Stimulated activated CD8-positive, alpha-beta memory T cell treated with anti-CD3 and anti-CD28 coated beads, Interleukin-7, amount 100 ng/mL, for 48 hours (primary cell): ENCODE measurements at regions not wholly inside any gene's neighbourhood (a gene's known extent, or its start where the extent isn't known, plus 50 kb on each side); places are given as distances from the start of the nearest gene placed in this dataset.
"Not testable (repeated sequence)": the region's sequence is repeated elsewhere in the genome, so short reads cannot be mapped to it uniquely, and the experiment has no call there.

Experiments
- DNase-seq, 2 donors: peaks; one replicate each; pipeline ENCODE4 v3.0.0-alpha.2; 2020; ENCODE audit warnings: low read depth in 1 of 2; ENCODE audit errors: extremely low read depth in 1 of 2

DNA sequence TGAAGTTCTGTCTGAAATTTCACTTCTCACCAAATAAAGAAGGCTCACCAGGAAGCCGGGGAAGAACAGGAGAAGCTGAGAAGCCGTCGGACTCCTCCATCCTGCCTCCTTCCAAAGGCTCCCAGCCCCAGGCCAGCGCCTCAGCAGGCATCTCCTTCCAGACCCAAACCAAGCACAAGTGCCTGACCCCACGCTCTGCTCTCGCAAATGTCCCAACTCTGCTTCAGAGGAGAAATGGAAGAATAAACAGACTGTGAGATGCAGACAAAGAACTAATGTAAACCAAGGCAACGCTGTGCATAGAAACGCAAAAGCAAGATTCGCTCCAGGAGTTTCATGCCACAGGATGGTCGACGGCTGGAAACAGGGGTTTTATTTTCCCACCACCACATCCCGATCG is 100.3 kb upstream of the EXOC2 start:
- no peak for DNase-seq

DNA sequence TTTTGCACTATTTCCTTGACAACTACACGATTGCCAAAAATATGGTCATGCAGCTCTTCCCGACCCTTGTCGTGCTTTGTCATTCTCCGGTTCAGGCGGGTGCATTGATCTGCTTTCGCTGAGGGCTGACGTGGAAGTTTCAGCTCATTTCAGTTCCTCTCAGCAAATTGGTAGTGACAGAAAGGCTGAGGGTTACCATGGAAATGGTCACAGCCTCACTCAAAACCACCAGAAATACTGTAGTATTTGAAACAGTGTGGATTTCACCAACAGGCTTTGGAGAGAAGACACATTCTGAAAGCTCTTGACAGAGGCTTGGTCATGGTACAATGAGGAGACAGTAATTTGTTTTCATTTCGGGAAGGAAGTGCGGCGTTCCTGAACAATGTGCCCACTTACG is 99.7 kb upstream of the EXOC2 start:
- DNase-seq: no peak

DNA sequence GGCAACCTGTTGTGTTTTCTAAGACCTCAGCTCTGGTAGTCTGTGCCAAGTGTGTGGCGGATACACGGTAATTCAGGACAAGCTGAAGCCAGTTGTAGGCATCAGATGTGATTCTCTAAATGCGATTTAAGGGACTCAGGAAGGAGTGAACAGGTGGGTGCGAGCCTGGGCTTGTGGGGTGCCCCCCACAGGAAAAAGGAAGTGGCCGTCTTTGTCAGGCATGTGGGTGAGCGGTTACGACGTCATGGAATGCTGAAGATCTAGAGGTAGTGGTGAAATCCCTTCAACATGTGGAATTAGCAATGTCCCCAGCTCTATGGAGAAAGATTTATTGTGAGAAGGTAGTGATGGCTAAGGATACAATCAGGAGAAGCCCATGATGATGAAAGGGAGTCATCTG is 95.1 kb upstream of the EXOC2 start:
- peak; percentile 27 to 47 for DNase-seq

DNA sequence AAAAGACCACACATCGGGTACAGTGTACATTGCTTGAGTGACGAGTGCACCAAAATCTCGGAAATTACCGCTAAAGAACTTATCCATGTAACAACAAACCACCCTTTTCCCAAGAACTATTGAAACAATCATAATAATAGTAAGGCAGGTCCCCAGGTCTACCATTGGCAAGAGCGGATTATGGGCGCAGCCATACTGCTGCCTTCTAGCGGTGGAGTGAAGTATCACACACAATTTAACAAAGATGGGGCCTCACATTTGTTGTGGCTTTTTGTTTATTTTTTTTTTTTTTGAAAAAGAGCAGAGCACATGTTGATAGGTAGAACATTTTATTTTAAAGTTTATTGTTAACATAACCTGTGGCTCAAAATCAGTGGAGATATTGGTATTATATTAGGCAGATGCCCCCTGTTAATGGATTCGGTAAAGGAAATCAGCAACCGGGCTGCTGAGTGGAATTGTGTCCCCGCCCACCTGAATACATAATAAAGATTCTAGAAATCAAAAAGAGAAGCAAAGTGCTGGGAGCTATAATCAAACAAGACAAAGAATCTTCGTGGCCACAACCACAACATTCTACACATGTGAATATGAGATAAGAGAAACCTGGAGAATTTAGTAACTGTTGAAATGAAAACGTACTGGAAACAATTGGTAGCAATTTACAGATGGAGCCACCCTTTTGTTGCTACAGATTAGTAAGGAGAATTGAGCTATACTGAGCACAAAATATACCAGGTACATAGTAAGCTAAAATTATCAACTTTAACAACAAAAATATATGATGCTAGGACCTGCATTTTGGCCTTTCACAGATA is 94.2 kb upstream of the EXOC2 start:
- no peak for DNase-seq

DNA sequence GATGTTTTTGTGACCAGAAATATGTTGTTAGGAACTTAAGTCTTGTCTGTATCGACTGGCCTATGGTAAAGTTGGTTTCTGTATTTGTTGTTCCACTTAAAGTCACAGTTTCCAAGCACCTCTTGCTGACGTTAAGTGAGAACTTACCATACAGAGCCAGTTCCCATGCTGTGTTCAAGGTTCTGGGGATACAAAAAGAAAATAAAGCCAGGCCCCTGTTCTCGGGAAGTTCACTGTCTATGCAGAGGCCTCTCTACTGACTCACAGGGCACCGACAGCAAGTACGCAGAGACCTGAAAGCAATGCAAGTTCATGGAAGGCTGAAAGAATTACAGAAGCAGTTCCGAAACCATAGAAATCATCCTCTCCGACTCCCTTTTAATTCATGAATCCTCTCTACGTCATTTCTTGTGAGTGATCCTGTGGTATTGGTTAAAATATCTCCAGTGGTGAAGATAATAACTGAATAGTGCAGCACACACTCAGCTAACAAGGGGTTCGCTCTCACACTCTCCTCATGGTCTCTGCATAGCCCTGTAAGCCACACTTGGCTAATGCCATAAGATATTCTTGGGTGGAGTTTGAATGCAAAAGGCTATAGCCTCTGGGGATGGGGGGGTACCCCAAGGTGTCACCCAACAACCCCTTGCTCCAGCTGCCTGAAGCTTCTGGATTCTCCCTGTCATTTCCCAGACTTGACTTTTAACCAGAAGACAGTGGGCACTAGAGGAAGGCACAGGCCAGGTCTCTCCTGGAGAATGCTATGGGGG is 91.2 kb upstream of the EXOC2 start:
- no peak for DNase-seq

DNA sequence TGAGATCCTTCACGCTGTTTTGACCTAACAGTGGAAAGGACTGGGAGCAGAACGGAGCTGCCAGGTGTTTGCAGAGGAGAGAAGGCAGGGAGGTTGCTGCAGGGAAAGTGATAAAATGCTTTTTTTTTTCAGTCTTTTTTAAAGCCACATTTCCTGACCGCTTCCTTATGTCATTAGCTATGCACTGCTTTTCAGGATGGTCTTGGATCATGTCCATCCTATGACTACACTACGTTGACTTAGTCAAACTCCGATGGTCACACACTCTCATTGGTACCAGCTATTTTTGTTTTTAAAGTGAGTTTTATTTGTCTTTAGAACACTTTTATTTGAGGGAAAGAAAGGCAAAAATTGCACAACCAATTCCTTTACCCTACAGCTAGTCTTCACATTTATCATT is 89.2 kb upstream of the EXOC2 start:
- DNase-seq: no peak

DNA sequence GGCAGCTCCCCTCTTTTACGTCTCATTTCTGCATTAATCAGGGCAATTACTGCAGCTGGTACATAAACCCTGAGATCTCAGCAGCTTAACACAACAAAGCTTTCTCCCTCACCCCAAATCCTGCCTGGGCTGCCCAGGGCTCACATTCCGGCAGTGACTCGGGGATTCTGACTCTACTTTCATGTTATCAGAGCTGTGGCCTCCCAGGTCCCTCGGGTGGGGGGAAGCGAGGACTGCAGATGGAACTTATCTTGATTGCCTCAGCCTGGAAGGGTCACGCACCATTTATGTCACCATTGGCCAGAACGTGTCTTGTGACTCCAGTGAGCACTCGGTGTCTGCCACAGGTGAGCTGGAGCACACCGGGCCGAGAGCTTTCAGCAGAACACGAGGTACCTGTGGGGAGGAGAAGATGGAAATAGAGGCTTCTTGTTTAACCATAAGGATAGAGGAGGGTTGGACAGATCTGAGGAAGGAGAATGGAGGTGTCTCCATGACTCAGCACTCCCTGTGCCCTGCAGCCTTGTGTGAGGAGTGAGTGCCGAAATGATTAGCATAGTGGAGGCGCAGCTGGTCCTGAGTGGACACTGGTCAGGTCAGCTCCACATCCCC is 88.5 kb upstream of the EXOC2 start:
- no peak for DNase-seq

DNA sequence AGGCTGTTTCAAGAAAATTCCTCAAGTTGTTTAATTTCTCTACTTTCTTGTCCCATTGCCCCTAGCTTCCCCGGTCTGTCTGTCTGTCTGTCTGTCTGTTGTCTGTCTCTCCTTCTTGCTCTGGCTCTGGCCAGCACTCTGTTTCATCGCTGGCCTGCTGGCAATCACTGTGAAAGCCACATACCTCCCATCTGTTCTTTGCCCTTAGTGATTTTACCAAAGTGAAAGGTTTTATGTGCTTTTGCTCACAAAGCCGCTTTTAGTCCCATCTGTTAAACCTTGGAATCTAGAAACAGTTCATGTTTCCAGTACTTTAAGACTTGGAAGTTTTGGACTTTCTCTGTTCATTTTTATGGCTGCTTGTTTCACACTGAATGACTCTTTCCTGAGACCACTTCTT is 87.8 kb upstream of the EXOC2 start:
- no peak for DNase-seq

DNA sequence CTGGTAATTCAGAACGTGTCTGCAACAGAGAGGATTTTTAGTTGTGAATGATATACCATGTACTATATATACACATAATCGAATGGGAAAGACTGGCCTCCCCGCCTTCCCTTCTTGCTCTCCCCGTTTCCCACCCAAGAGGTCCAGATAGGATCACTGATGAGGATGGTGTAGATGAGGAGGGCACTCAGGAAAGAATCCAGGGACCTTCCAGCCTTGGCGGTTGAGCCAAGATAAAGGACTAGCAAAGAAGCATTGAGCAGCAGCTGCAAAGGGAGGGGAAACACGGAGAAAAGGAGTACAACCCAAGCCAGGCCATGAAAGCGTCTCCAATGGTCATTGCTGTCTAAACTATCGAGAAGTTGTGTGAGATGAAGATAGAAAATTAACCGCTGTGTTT is 84.0 kb upstream of the EXOC2 start:
- DNase-seq: no peak

DNA sequence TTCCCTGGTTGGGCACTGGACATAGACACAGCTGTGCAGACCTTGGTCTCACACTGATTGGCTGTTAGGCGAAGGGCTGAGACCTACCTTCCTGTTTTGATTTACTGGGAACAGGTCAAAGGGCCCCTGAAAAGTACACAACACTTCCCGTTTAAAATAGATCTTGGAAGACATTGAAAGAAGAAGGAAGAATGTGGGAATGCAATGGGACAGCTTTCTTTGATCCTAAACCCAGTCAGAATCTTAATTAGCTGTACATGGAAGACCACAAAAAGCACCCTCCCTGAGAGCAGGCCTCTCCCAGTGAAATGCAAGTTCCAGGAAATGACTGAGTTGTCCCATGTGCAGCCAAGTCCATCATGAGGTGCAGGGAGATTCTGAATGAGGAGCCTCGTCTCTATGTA is 83.6 kb upstream of the EXOC2 start:
- no peak for DNase-seq

DNA sequence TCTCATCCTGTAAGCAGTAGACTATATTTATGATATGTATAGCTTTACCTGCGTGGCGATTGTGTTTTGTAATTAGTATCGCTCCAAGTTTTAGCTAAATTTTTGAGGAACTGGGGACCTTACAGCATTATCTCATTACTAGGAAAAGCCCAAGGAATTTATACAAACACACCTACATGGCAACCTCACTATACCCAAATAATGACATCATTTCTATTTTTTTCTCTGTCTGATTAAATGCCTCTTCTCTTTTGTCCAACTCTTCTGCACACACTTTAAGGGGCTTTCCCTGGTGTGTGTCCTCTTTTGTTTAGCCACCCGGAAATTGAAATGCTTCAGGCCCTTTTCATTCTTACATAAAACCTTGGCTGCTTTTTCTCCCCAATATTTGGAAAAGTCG is 82.9 kb upstream of the EXOC2 start:
- no peak for DNase-seq

DNA sequence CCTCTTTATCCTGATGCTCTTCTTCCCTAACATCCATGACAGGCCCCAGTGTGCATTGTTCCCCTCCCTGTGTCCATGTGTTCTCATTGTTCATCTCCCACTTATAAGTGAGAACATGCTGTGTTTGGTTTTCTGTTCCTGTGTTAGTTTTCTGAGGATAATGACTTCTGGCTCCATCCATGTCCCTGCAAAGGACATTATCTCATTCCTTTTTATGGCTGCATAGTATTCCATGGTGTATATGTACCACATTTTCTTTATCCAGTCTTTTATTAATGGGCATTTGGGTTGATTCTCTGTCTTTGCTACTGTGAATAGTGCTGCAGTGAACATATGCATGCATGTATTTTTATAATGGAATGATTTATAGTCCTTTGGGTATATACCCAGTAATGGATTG is 78.7 kb upstream of the EXOC2 start:
- DNase-seq: not testable (repeated sequence)

DNA sequence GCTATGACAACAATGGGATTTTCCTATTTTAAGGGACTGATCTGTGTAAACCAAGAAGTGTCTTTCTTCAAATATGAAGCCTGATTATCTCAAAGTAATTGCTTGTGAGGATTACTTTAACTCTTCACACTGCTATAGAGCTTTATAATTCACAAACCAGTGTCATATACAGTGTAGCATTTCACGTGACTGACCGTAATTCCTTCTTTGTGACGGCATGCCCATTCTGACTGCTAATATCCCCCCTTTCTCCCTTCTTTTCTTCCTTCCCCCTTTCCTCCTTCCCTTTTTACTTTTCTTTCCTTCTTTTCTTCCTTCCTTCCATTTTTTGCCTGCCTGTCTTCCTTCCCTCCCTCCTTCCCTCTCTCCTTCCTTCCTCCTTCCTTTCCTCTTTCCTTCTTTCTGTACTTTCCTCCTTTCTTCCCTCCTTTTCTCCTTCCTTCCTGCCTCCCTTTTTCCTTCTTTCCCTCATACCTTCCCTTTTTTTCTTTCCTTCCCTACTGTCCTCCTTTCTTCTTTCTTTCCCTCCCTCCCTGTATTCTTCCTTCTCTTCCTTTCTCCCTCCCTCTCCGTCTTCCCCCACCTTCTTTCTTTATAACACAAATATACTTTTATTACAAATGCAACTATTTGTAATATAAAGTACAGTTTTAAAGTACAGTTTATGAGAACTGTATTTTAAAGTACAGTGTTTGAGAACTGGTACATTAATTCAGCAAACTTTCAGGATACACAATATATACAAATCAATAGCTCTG is 75.0 kb upstream of the EXOC2 start:
- no peak for DNase-seq

DNA sequence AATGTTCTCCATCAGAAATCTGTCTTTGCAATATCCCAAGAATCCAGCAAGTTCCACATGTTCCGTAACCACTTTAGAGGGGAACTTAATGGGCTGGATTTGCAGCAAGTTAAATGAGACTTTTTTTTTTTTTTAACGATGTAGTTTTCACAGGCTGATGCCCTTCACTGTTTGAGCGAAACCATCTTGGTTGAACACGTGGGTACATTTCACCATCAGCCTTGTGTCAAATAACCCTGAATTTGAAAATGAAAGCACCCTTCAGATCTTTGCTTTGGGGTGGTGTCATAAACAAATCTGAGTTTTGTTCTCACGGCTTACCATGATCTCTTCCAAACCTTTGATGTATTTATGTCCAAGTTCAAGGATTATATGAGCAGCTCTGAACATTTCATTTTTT is 73.7 kb upstream of the EXOC2 start:
- DNase-seq: no peak

DNA sequence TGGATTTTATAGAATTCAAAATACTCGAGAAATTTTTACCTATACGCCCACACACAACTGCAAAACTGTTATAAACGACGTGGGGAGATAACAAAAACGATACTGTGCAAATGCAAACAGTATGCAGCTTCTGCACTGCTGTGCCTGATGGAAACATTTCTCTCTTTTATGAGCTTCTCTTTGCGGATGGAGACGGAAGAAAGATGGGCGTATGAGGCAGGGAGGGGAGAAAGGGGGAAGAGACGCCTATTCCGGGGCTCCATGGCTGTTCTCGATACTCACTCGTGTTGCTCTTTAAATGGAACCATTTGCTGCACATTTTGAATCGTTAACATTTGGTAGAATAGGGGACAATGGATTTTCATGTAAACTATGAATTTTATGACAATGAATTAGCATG is 69.1 kb upstream of the EXOC2 start:
- DNase-seq: no peak

DNA sequence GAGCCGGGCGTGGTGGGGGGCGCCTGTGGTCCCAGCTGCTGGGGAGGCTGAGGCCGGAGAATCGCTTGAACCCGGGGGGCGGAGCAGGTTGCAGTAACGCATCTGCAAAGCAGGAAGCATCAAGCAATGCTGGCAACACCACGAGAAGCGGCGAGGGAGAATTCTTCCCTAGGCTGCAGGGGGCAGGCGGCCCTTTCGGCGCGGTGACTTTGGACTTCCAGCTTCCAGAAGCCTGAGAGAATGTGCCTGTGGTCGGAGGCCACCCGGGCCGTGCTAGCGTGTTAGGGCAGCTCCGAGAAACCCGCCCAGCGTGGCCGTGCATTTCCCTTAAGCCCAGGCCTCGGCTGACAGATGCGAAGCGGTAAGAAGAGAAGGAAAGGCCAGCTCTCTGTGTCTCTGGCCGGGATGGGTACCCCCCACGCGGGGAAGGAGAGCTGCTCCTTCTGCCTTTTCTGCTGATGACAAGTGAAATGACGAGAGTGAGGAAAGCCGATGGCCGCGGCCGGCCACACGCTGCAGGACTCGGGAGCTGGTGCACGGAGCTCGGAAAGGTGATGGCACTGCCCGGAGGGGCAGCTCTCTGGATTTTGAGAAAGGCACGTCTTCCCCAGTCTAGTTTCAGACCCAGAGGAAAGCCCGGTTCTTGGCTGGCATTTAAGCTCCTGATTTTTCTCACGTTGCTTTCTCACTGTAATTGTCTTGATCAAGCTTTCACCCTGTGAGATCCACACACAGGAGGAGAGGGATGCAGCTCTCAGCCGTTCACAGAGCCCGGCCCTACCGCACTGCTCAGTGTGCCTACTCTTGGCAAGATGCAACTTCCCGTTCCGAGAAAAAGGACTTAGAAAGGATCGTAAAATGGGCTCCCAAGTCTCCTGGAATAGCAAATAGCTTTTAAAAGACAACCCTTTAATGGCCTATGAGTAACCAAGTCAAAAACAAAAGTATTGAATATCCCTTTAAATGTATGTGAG is 68.3 kb upstream of the EXOC2 start:
- DNase-seq: no peak

DNA sequence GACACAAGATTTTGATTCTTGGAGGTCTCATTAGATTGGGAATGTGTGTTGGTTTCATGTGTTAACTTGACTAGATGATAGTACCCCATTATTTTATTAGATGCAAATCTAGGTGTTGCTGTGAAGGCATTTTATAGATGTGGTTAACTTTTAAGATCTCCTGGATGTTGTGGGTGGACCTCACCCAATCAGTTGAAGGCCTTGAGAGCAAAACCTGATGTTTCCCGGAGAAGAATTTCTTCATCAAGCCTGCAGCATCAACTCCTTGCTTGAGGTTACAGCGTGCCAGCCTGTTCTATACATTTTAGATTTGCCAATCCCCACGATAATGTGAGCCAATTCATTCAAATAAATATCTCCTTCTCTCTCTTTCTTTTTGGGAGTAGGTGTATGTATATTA is 66.8 kb upstream of the EXOC2 start:
- no peak for DNase-seq

DNA sequence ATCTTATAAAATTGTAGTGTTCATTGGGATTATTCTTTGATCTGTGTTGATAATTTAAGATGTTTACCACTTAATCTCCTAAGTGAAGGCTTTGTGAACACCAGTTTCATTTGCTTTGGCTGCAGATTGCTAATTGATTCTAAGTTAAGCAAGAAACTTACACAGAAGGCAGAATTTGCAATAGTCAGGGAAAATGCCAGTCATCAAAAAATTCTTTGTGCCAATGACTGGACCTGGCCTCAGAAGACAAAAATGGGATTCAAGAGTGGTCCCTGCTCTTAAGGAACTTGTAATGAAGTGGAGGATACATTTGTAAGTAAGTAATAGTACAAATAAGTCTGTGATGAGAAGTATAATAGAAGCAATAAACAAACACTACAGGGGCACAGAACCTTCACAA is 63.3 kb upstream of the EXOC2 start:
- no peak for DNase-seq

DNA sequence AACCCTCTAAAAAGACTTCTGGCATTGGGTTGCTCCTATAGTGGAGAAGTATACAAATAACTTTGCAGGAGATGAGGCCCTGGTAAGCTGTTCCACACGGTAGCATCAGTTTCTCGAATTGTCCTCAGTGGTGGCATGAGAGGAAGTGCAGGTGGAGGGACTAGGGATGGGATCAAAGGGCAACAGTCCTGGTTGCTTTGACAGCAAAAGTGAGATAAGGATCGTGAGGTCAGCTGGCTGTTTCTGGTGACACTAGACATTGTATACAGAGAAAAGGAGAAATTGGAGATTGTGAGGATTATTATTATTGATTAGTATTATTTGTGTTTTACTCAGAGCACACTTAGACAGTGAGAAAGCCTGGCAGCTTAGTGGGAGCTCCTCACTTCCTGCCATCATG is 61.3 kb upstream of the EXOC2 start:
- no peak for DNase-seq

DNA sequence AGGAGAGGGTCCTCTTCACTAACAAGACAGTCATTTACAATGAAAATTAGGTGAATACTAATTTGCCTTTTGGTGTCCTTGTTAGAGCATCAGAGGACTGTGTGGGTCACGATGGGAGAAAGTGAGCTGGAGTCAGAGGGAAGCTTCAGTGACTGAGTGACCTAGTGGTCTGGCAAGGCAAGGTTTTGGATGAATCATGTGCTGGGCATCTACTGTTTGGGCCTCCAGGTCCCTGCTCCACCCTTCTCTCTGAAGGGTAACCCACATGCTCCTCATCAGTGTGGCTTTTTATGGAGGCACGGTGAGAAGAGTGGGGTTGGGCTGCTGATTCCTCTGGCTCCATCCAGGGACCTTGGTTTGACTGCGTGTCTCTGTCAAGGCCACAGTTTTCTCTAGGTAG is 60.5 kb upstream of the EXOC2 start:
- DNase-seq: no peak
